Fibroblast of lung (primary cell): ENCODE measurements at regions not wholly inside any gene's neighbourhood (a gene's known extent, or its start where the extent isn't known, plus 50 kb on each side); places are given as distances from the start of the nearest gene placed in this dataset.

ENCODE experiments used
- DNase-seq, 2 donors: peaks; one replicate each; pipeline versions ENCODE4 v3.0.0 to v3.0.0-alpha.2; 2010; ENCODE audit warnings: low read depth in 2 of 2
- H2AFZ ChIP-seq: 2 replicates; pipeline ENCODE4 v1.5.1; 2012; ENCODE audit warnings: low read length, control low read depth, inconsistent platforms
- H3K27ac ChIP-seq: 2 replicates; pipeline ENCODE4 v1.5.1; 2011; ENCODE audit warnings: low read length, control low read depth; ENCODE audit not compliant: insufficient read depth
- H3K27me3 ChIP-seq: 2 replicates; pipeline ENCODE4 v1.5.1; 2011; ENCODE audit warnings: mild to moderate bottlenecking, low read length; ENCODE audit not compliant: control insufficient read depth, insufficient read depth
- H3K36me3 ChIP-seq: 2 replicates; pipeline ENCODE4 v1.5.1; 2011; ENCODE audit warnings: low read length; ENCODE audit not compliant: control insufficient read depth, insufficient read depth
- H3K4me1 ChIP-seq: 2 replicates; pipeline ENCODE4 v1.5.1; 2011; ENCODE audit warnings: low read length; ENCODE audit not compliant: control insufficient read depth, insufficient read depth; ENCODE audit errors: extremely low read depth
- H3K4me2 ChIP-seq: 2 replicates; pipeline ENCODE4 v1.5.1; 2011; ENCODE audit warnings: low read length, control low read depth; ENCODE audit not compliant: insufficient read depth; ENCODE audit errors: extremely low read depth
- H3K4me3 ChIP-seq, 4 experiments: fragments of 200-600 bp in 1 of 4; sonication (generic) in 1 of 4; replicated peaks in 1 of 4; 2 replicates each; pipeline ENCODE4 v1.5.1; 2011 to 2016; ENCODE audit warnings: low read length in 4 of 4, low read depth in 3 of 4, mild to moderate bottlenecking in 3 of 4, control low read depth in 2 of 4, inconsistent platforms in 1 of 4, mixed read lengths in 1 of 4; ENCODE audit not compliant: insufficient read depth in 1 of 4; ENCODE audit errors: control extremely low read depth in 1 of 4
- H3K79me2 ChIP-seq: 2 replicates; pipeline ENCODE4 v1.5.1; 2012; ENCODE audit warnings: mild to moderate bottlenecking, low read length, inconsistent platforms; ENCODE audit not compliant: control insufficient read depth, insufficient read depth
- H3K9ac ChIP-seq: 2 replicates; pipeline ENCODE4 v1.5.1; 2011; ENCODE audit warnings: mild to moderate bottlenecking, low read length, control low read depth; ENCODE audit not compliant: insufficient read depth
- H3K9me3 ChIP-seq: 2 replicates; pipeline ENCODE4 v1.5.1; 2012; ENCODE audit warnings: low read depth, low read length; ENCODE audit not compliant: control insufficient read depth, insufficient read depth
- H4K20me1 ChIP-seq: 2 replicates; pipeline ENCODE4 v1.5.1; 2011; ENCODE audit warnings: low read length; ENCODE audit not compliant: control insufficient read depth, insufficient read depth; ENCODE audit errors: extremely low read depth
- CTCF ChIP-seq, 2 donors: IDR thresholded peaks in 1 of 2; conservative IDR thresholded peaks in 1 of 2; 1 replicate in 1 of 2; 2 replicates in 1 of 2; pipeline ENCODE4 v1.5.1; 2011 to 2012; ENCODE audit warnings: low read length in 2 of 2, control low read depth in 1 of 2, inconsistent platforms in 1 of 2, low read depth in 1 of 2, mild to moderate bottlenecking in 1 of 2
- EZH2 ChIP-seq: IDR thresholded peaks from 2 replicates; pipeline ENCODE4 v1.5.1; 2012; ENCODE audit warnings: low read length, control low read depth, mild to moderate bottlenecking; ENCODE audit errors: missing control alignments

- Histone ChIP-seq H3K4me2 (no peak overlapping the region), H3K79me2 (no peaks in the 10 kb centered on the region), H4K20me1 (no peaks in the 10 kb centered on the region), H3K27ac (no peak overlapping the region), H3K36me3 (no peaks in the 10 kb centered on the region), H3K9me3 (no peaks in the 10 kb centered on the region), H3K4me1 (no peaks in the 10 kb centered on the region), H3K27me3 (no peaks in the 10 kb centered on the region), H3K4me3 (no peak overlapping the region), H2AFZ (no peak overlapping the region), H3K9ac (no peak overlapping the region)
- no peak for DNase-seq
- TF ChIP-seq CTCF (conservative IDR thresholded peaks at IDR 0.05 in 1 of 2, IDR thresholded peaks at IDR 0.05 in 1 of 2; ENCODE audit: low read depth in 1 of 2, low read length in 2 of 2) (no peak), EZH2 (no peak)
Observed at GRCh38 chr18:1653873-1654272, 749.2 kb downstream of the ADCYAP1 start.

- Histone ChIP-seq H3K9ac (no peak overlapping the region), H3K4me2 (no peak overlapping the region), H4K20me1 (no peaks in the 10 kb centered on the region), H3K27ac (no peak overlapping the region), H3K9me3 (no peaks in the 10 kb centered on the region), H3K27me3 (no peaks in the 10 kb centered on the region), H3K36me3 (no peaks in the 10 kb centered on the region), H3K79me2 (no peaks in the 10 kb centered on the region), H3K4me3 (no peak overlapping the region), H3K4me1 (no peaks in the 10 kb centered on the region), H2AFZ (no peak overlapping the region)
- TF ChIP-seq EZH2 (no peak), CTCF (conservative IDR thresholded peaks at IDR 0.05 in 1 of 2, IDR thresholded peaks at IDR 0.05 in 1 of 2; ENCODE audit: low read depth in 1 of 2, low read length in 2 of 2) (no peak)
- DNase-seq: no peak
Observed at GRCh38 chr18:1657876-1658275, 753.2 kb downstream of the ADCYAP1 start.

- no peak for DNase-seq
- H3K27ac ChIP-seq: no peak overlapping the region
- no peak overlapping the region for H3K9ac ChIP-seq
- no peaks in the 10 kb centered on the region for H3K27me3 ChIP-seq
- no peak overlapping the region for H3K4me2 ChIP-seq
- H4K20me1 ChIP-seq: no peaks in the 10 kb centered on the region
- H3K36me3 ChIP-seq: no peaks in the 10 kb centered on the region
- H2AFZ ChIP-seq: no peak overlapping the region
- H3K4me1 ChIP-seq: no peaks in the 10 kb centered on the region
- no peaks in the 10 kb centered on the region for H3K9me3 ChIP-seq
- H3K4me3 ChIP-seq: no peak overlapping the region
- TF ChIP-seq EZH2: no peak
- TF ChIP-seq CTCF (conservative IDR thresholded peaks at IDR 0.05 in 1 of 2, IDR thresholded peaks at IDR 0.05 in 1 of 2; ENCODE audit: low read depth in 1 of 2, low read length in 2 of 2): no peak
- H3K79me2 ChIP-seq: no peaks in the 10 kb centered on the region
Observed at GRCh38 chr18:1658908-1659566, 754.4 kb downstream of the ADCYAP1 start.
